ENCODE measurements at regions not wholly inside any gene's neighbourhood (a gene's known extent, or its start where the extent isn't known, plus 50 kb on each side); places are given as distances from the start of the nearest gene placed in this dataset.
A peak's percentile ranks its signal among the peaks of the same experiment; 100 is the strongest.
"Not testable (repeated sequence)": the region's sequence is repeated elsewhere in the genome, so short reads cannot be mapped to it uniquely, and the experiment has no call there.

DNA sequence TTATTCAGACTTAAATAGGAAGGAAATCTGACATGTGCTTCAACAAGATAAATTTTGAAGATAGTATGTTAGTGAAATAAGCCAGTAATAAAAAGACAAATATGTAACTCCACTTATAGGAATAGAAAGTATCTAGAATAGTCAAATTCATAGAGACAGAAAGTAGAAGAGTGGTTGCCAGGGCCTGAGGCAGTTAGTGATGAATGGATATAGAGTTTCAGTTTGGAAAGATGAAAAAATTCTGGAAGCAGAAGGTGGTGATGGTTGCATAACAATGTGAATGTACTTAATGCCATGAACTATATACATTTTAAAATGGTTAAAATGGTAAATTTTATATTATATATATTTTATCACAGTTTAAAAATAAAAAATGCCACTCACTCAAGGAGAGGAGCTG, 54.3 kb downstream of the HAND2 start:
- DNase-seq (ENCODE audit: low spot score) = no peak

- no peak for DNase-seq (ENCODE audit: low spot score)
These were observed 60.4 kb downstream of the HAND2 start for GRCh38 chr4:173469622-173470021.

GRCh38 chr4:173468314-173468713, 61.7 kb downstream of the HAND2 start:
- no peak for DNase-seq (ENCODE audit: low spot score)

DNA sequence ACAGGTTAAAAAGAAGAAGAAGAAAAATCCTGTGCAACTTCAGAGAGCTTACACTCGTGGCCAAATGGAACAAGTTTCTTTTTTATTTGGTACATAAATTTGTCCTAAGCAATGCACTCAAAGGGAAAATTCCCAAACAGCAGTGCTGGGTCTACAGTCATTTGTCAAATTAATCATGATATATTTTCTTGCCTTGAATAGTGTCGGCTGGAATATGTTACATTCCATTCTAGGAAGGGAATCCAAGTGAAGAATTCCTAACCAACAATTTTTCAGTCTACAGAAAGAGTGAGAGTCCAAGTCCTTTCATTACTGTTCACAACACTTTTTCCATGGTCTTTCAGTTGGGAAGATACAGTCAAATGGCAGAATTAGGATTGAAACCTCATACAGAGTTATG, 63.9 kb downstream of the HAND2 start:
- DNase-seq (ENCODE audit: low spot score) = no peak

- DNase-seq (ENCODE audit: low spot score) = no peak
These were observed 65.5 kb downstream of the HAND2 start for GRCh38 chr4:173464481-173464880.

DNA sequence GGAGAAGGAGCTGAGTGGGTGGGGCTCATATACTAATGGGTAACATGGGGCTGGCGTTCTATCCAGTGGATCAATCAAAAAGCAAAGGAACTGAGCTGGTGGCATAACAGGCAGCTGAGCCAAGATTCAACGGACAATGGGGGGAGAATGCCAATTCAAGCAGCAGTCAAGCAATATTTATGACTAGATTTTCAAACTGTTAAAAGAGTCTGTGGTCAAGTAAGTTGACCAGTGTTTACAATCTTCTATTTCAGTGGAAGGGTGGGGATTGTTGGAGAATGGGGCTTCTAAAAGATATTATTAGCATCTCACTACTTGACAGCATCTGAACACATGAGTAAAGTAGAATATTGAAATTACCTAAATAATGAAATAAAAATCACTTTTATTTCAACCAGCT, 64.9 kb upstream of the SCRG1 start:
- DNase-seq (ENCODE audit: low spot score) = no peak

GRCh38 chr4:173461170-173461569, 62.3 kb upstream of the SCRG1 start:
- DNase-seq (ENCODE audit: low spot score) = no peak

DNA sequence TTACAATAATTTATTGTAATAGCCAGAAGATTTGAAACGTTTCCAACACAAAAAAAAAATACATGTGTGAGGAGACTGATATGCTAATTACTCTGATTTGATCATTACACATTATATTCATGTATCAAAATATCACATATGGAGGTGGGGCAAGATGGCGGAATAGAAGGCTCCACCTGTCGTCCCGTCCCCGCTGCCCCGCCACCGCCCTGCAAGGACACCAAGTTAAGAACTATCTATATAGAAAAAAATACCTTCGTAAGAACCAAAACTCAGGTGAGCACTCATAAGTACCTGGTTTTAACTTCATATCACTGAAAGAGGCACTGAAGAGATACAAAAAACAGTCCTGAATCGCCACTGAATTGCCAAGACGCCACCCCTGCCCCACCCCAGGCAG, 60.9 kb upstream of the SCRG1 start:
- no peak for DNase-seq (ENCODE audit: low spot score)

DNA sequence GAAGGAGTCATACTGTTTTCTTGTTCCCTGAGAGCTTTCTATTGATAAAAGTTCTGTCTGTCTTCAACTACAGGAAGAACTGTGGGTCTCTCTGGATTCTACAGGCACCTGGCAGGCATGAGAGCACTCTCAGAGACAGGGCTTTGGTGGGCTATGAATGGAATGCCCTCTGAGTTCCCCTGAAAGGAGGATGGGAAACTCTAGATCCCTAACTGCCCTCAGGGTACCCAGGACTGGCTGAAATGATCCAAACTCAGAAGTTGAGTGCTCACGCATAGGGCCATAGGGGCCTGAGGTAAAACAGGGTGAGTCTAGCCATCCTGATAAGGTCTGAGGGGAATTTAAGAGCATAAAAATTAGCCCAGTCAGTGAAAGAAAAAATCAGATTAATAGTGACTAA, 59.0 kb upstream of the SCRG1 start:
- no peak for DNase-seq (ENCODE audit: low spot score)

DNA sequence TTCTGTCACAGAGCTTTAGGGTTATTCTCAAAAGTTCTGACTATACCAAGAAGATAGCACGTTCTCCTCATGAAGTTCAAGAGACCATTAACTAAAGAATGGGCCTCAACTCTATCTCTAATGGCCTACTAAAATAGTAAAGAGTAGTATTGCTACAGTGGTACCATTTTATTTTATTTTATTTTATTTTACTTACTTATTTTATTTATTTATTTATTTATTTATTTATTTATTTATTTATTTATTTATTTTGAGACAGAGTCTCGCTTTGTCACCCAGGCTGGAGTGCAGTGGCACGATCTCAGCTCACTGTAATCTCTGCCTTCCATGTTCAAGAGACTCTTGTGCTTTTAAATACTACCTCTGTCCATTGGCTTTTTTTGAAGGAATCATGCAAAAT, 52.5 kb upstream of the SCRG1 start:
- DNase-seq (ENCODE audit: low spot score) = not testable (repeated sequence)

DNA sequence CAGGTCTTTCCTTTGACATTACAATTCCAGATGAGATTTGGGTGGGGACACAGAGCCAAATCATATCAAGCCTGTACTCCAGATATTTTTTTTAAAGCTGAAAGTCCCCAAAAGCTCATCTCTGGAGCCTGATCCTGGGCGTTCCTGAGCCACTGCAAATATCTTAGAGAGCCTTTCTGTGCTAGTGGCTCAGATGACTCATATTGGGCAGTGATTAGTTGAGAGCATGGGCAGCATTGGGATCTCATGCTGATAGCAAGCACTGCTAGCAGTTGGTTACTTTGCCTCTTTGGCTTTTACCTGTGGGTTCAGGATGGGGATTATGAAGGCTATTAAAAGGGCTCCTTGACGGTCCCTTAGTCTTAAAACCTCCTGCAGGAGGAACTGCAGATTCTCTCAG, 51.4 kb upstream of the SCRG1 start:
- peak; percentile 19 for DNase-seq (ENCODE audit: low spot score)

GRCh38 chr4:173449380-173449717, 50.4 kb upstream of the SCRG1 start:
- peak; percentile 96 for DNase-seq (ENCODE audit: low spot score)

GRCh38 chr4:173448608-173449379, 49.9 kb upstream of the SCRG1 start:
- no peak for DNase-seq (ENCODE audit: low spot score)
